H1 (cell line): ENCODE measurements at regions not wholly inside any gene's neighbourhood (a gene's known extent, or its start where the extent isn't known, plus 50 kb on each side); places are given as distances from the start of the nearest gene placed in this dataset.

ENCODE experiments used
- JUND ChIP-seq: IDR thresholded peaks from 2 replicates; pipeline ENCODE4 v1.6.1; 2011; ENCODE audit warnings: mild to moderate bottlenecking, improper control_type of control experiment, low read length
- TF ChIP-seq, protein P1 (sequence below): IDR thresholded peaks from 2 replicates; pipeline ENCODE4 v1.6.1; 2011; ENCODE audit warnings: low read depth, mild to moderate bottlenecking, low read length; ENCODE audit not compliant: insufficient read depth

DNA sequence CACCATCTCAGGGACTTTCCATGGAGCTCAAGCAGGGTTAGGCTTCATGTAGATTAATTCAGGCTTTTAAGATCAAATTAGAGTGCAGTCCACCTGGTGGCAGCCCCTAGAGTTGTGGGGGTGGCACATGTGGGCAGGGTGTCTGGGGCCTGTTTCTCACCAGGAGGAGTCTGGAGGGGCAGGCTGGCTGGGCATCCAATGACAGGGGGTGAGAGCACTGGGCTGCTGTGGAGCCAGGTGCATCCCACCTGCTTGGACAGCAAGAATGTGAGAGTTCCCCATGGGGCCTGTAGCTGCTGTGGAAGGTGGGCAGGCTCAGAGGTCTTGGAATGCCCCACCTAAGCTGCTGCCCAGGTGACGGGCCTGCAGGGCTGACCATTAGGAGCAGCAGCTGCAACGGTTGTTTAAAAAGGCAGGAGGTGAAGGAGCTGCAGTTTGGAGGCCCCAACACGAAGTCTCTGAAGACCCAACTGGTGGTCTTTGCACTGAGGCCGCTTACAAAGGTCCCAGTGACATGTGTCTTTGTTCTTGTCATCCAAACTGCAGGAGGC lies 686.3 kb upstream of the HS6ST1 start (continued):
- TF ChIP-seq, protein P1, sequence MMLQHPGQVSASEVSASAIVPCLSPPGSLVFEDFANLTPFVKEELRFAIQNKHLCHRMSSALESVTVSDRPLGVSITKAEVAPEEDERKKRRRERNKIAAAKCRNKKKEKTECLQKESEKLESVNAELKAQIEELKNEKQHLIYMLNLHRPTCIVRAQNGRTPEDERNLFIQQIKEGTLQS = no peak
- TF ChIP-seq JUND = no peak
